Stimulated activated CD8-positive, alpha-beta memory T cell treated with anti-CD3 and anti-CD28 coated beads, Interleukin-12 subunit alpha, Interleukin-12 subunit beta, amount 100 ng/mL, for 24 hours (primary cell): ENCODE measurements at regions not wholly inside any gene's neighbourhood (a gene's known extent, or its start where the extent isn't known, plus 50 kb on each side); places are given as distances from the start of the nearest gene placed in this dataset.
"Not testable (repeated sequence)": the region's sequence is repeated elsewhere in the genome, so short reads cannot be mapped to it uniquely, and the experiment has no call there.

ENCODE experiments used
- DNase-seq: peaks from one replicate; pipeline ENCODE4 v3.0.0-alpha.2; 2020; ENCODE audit errors: extremely low read depth

DNA sequence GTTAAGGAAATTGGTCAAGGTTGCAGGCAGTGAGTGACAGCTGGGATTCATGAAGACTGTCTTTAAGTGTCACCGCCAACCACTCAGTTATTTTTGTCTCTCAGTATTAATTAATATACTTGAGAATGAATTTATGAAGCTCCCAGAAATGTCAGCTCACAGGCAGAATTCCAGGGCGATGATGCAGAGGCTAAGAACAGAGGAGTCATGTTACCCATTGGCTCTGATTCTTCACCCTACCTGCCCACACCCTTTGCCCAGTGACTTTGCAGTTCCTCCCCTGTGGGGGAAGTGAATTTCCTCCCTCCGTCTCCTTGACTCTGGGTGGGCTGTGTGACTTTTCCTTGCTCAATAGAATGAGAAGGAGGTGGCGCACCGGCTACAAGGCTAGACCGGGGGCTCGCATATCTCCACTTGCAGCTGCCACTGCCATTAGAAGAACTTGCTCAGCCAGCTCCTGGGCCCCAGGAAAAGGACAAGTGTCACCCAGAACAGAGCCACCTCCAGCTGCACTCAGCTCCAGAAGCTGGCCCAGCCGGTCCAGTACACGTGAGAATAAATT is 157.1 kb upstream of the PRKCQ start:
- no peak for DNase-seq

DNA sequence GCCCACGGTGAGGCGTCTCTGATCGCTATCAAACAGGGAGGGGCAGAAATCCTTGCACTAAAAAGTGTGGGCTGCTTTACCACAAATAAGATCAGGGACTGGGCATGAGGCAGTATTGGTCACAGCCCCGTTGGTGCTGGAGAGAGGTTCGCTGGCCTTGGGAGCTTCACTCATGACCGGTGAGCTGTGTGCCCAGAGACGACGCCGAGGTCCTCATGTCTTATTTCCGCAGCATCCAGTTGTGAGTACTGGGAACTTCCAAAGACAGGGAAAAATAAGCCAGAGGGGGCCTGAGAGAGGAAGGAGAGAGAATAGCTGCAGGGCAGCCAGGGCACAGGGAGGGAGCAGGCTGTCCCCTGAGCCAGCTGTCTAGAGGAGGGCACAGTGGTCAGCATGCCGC is 154.2 kb upstream of the PRKCQ start:
- DNase-seq = no peak

DNA sequence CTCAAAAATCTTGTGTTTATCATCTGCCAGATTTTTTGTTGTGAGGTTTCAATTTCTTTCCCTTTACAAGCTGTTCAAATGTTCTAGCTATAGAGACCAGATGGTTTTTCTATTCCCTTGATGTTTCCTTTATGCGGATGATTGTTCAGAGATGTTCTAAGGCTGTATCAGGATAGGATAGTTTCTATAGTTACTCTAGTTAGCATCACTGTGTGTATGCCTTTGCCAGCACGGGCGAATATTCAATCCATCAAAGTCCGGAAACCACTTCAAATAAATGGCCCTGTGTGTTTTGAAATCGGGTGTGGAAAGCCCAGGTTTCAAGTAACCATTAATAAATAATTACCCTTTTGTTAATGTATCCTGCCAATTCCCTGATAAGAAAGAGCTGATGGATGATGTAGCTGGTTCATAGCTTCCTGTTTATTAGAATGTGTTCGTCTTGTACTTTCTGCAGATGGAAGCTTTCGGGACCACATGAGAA is 149.8 kb upstream of the PRKCQ start:
- DNase-seq = no peak

DNA sequence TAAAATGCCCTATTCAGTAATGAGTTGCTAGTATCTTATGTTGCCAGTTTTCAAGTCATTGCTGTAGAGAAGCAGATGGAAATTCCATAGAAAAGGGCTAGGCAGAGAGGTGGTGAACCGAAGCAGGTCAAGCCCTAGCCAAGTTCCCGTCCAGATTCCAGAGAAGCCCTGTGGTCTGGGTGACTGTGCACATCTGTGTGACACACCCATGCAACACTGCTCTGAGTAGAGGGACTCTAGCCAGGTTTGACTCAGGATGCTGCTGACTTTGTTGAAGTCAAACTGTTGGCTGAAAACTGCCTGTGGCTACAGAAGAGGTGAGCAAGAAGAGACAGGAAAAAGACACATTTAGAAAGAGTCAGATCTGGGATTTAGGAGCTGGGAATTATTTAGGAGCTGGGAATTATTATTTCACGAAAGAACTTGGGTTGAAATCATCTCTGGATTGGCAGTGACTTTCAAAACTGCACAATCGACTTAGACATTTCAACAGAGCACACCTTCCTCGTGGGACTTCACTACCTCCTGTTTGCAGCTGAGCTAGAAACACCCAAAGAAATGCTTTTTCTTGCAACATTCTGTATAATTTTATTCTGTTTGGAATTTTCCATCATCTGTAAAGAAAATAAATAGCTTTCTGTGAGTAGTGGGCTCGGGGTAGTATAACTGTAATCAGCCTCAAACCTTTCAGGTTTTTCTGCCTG is 149.1 kb upstream of the PRKCQ start:
- no peak for DNase-seq

DNA sequence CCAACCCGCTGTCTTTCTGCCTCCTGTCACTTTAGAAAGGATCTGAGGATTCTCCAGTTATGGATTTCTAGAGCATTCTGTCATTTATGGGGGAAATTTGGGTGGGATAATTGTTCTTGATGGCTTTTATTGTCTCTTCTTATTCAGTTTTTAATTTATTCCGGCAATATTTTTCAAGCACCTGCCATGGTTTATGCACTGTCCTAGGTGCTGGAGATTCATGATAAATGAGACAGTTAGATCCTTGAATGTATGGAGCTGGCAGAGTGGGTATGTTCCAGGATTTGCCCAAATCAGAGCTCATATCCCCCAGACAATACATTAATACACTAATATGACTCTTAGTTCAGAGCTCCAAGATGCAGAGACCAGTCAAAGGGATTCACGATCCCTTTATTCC is 146.8 kb upstream of the PRKCQ start:
- DNase-seq = no peak

DNA sequence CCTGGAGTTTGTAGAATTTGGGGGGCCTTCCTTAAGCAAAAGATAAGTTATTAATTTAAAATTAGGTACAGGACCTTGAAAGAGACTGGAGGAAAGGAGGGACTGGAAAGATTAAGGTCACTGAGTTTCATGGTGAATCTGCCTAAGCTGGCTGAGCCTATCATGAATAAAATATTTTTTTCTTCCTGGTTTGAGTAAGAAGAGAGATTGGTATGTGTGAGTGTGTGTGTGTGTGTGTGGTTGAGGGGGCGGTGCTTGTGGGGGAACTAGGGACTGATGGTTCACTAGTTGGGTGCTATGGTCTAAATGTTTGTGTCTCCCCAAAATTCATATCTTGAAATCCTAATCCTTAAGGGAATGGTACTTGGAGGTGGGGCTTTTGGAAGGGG is 142.5 kb upstream of the PRKCQ start:
- no peak for DNase-seq

DNA sequence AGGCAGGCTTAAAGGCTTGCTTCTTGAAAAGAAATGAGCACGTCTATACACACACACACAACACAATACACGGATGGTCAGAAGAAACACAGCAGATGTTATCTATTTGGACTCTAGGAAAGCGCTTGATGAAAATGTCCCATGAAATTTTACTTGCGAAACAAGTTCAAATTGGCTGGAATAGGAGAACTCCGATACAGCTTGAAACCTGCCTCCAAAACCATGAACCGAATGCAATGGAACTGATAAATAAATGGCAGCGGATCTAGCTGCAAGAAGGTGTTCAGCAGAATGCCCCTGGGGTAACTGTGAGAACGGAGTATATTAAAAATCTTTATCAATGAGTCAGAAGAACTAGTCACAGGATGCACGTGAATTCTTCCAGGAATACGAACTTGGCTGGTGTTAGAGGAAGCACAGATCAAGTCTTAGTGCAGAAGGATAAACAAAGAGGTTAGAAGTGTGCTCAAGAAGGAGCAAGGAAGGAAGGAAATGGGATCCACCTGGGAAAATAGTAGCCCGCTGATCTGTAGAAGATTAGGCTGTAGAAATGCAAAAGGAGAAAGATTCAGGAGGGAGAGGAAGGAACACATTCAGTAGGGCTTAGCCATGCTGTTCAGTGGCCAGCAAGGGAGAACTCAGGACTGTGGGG is 142.0 kb upstream of the PRKCQ start:
- no peak for DNase-seq

DNA sequence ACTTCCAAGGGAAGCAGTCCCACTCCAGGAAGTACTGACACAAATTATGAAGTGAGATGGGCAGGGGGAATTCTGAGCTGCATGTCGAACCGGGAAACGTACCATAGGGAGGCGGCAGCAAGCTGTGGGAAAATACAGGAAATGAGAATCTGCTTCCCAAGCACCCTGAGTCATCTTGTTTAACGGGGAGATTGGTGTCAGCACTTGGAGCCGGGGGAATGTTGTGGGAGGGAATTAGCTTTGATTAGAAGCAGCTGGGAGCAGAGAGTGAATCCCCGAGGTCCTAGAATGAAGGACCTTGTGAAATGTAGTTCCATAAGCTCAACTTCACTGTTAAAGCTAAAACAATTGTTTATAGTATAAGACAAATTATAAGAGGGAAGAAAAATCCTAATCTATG is 141.4 kb upstream of the PRKCQ start:
- no peak for DNase-seq

DNA sequence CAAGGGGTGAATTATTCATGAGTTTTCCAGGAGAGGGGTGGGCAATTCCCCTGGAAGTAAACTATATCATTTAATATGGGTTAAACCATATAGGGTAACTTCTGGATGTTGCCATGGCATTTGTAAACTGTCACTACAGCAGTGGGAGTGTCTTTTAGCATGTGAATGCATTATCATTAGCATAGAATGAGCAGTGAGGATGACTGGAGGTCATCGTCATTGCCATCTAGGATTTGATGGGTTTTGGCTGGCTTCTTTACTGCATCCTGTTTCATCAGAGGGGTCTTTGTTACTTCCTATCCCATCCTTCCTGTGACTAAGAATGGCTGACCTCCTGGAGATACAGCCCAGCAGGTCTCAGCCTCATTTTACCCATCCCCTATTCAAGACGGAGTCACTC is 139.5 kb upstream of the PRKCQ start:
- no peak for DNase-seq

DNA sequence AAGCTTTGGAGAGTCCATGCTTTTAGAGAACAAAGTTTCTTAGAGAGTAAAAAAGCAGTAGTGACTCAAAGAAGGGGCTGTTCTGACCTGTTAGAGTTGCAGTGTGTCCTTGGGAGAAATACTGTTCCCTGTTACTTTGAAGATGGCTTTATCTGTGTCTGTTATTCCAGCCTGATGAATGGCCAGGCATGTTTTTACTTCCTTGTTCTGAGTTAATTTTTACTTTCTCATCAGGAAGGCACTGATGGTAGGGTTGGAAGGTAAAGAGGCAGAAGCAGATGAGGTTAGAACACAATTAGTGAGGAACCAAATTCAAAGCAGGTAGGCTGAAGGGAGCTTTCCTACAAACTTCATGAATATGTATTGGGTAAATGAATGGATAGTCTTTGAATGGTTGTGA is 138.5 kb upstream of the PRKCQ start:
- no peak for DNase-seq

DNA sequence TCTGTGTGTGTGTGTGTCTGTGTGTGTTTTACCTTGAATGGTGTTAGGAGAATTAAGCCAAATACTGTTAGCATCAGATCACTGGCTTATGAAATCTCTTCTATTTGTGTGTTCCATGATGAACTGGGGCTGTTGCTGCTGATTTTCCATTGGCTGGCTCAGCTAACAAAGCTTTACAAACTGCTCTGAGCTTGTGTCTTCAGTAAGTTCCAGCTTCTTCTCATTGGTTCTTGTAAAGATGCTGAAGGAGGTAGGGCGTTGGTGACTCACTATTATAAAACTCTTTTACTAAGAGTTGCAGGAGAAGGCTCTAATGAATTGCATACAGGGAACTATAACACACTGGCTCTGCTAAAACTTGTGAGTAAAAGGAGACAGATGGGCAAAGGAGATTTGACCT is 136.4 kb upstream of the PRKCQ start:
- DNase-seq = no peak

DNA sequence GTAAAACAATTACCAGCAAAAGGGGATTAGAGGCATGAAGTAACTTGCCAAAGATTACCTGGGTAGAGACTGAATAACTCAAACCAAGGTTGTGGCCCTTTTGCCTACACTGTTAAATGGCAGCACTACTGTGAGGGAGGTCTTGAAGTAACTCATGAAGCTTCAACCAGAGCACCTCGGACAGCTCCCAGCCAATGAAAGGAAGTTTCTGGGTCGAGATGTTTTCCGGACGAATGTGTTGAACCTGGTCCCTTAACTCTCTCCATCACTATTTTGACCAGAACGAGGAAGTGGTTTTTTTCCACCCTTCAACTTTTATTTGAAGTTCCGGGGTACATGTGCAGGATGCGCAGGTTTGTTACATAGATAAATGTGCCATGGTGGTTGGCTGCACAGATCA is 133.6 kb upstream of the PRKCQ start:
- no peak for DNase-seq

DNA sequence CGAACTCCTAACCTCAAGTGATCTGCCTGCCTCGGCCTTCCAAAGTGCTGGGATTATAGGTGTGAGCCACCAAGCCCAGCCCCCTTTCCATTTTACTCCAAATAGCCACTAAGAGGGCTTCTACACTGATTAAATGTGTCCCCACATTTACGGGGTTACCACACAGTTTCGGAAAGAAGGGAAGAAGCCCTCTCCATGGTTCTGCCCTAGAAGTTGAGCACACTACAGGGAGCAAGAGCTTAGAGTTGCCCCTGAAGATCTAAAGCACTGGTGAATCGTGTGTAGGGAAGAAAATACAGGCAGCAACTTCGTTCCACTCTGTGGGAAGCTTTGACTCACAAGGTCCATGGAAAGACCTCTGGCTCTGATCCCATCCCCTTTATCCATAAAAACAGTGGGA is 133.0 kb upstream of the PRKCQ start:
- DNase-seq = no peak

DNA sequence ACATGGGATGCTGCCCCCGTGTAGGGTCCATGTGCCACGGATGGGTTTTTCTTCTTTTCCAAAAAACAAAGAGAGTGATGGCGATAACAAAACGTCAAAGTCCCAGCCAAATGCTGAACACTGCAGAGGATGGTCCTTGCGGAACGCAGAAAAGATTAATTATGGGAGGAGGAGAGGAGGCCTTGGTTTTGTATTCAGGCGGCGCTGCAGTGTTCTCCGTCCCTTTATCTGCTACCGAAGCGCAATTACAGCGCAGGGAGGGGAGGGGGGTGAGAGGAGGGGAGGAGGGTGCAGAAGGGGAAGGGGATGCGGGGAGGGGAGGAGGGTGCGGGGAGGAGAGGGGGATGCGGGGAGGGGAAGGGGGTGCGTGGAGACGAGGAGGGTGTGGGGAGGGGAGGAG is 131.8 kb upstream of the PRKCQ start:
- no peak for DNase-seq

DNA sequence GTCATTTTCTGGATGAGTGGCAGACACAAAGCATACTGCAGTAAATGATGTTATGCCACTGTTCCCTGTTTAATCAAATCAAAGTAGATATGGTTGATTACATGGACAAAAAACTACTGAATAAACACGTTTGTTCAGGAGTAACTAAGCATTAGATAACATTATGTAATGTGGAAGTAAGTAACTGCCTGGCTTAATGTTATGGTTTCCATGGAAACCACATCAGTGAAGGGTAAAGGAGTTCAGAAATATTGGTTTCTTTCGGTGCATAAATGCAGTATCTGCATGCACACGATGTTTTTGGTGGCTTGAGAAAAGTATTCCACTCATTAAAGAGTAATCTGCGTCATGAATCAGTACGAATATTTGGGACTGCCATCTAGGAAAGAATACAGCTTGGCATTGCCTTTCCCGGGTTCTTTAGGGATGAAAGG is 131.3 kb upstream of the PRKCQ start:
- no peak for DNase-seq

DNA sequence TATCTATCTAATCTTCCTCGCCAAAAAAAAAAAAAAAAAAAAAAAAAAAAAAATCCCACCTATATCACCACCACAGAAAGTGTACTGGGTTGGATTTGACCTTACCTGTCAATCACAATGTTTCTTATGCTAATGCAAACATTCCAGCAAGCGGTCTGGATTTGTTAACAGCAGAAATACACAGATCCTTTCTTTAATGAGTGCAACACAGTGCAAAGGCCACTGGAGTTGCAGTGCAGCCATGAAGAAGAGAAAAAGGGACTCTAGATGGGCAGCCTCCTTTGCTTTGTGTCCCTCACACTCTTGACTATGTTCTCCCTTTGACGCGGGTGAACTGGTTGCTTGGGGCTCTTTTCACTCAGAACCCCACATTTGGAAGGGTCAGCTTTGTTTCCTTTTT is 127.3 kb upstream of the PRKCQ start:
- no peak for DNase-seq

DNA sequence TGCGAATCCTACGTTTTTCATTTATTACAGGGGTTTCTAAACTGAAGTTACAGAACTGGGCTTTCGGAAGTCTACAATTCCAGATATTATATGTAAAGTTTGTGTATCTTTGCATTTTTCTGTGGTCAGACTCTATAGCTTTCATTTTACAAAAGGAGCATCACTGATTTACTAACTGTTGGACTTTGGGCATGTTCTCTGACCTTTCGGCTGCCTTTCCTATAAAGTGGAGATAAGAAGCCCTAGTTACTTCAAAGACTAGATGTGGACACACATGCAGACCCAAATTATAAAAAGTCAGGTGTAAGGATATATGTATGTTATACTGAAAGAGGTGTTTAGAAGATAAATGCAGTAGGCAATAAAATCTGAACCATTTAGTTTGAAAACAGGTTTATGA is 126.6 kb upstream of the PRKCQ start:
- DNase-seq = no peak

DNA sequence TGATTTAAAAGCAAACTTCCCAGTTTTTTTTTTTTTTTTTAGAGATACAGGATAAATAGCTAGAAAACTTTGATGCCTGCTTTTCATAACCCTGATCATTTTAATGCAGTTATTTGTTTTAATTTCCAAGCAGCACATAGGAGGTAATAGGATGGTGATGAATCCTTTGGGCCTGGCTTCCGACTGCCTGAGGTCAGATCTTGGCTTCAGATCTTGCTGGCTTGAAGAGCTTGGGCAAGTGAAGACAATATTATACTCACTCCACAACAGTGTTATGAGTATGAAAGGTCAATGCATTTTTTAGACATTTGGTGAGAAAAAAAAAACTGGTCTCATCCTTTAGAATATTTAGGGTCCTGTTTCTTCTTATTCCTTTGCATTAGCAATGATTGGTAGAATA is 124.8 kb upstream of the PRKCQ start:
- DNase-seq = no peak

DNA sequence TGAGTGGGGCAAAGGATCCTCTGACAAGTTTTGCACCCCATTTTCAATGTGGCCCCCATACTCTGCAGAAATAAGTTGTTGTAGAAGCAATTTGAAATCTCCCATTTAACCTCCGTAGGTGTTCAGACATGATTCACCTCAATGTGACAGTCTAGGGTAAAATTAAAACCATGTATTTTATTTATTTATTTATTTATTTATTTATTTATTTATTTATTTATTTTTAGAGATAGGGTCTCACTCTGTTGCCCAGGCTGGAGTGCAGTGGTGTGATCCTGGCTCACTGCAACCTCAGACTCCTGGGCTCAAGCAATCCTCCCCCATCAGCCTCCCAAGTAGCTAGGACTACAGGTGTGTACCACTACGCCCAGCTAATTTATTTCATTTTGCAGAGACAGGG is 122.8 kb upstream of the PRKCQ start:
- DNase-seq = not testable (repeated sequence)

DNA sequence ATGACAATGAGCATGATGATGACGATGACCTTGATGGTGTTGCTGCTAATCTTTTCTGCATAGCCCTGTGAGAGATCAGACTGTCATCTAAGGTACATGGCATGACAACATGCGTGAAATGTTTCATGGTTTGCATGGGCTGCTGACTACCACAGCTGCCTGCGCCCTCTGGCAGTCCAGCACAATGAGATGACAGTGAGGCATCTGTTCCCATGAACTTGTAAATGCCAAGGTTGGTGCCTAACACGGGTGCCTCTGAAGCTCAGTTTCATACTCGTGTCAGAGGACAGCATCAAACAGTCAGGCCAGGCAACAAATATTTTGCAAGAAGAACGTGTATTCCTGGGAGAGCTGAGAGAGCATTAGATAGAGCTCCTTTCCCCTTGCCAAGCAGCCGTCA is 122.0 kb upstream of the PRKCQ start:
- DNase-seq = no peak

DNA sequence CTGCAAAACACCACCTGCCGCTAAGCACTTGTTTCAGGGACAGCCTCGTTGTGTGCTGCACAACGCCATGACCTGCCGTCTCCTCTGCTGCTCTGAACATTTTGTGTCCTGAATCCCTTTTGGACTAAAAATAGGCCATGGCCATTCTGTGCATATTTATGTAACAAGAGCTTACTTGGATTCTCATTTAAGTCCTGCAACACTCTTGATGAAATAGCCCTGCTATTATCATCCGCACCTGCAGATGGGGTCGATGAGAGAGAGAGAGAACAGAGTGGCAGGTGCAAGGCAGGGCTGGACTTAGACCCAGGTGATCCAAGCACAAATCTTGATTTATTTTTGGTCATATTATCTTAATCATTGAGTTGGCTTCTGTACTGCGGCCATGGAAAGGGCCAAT is 121.2 kb upstream of the PRKCQ start:
- no peak for DNase-seq

DNA sequence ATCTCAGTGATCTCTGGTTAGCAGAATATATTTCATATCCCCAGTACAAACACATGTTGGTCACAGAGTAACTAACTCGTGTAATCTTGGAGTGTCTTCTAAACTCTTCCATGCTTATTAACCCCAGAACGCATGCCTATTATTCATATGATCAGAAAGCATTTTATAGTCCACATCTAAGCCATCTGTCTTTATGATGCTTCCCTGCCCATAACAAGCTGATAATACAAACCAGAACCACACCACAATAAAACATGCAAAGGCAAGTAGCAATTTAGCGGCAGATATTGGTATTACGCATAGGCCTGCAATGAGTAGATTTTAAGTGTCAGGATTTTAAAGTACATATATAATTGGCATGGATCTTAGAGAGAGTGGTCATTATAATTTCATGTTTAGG is 120.0 kb upstream of the PRKCQ start:
- DNase-seq = no peak

DNA sequence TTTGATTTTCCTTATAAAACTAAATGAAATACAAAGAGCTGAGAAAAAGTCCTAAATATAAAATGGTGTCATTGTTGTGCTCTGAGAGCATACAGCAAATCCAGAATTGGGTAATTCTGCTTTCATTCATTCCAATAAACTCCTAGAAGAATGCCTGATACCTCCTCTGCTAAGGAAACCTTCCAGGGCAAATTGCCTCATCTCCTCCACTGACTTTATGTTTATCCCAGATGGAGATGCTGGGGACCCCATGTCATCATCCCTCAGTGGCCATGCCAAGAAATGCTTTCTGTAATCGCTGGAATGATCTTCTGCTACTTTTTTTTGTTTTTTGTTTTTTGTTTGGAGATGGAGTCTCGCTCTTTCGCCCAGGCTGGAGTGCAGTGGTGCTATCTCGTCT is 119.3 kb upstream of the PRKCQ start:
- no peak for DNase-seq

DNA sequence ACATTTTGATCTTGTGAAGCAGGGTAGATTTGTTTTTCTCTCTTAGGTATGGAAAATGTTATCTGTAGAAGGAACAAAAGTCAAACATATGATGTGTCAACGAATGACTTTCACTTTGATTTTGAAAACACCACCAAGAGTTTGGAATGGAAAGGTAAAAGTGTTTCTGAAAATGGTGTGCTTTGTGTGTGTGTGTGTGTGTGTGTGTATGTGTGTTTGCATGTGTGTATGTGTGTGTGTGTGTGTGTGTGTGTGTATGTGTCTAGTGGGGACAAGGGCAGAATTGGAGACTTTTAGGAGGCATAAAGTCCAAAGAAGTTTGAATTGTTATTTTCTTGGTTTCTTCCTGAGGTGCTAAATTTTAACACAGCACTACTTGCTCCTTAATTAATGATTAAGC is 115.4 kb upstream of the PRKCQ start:
- DNase-seq = no peak
